NCI-H2029 treated with DMSO at 0.1 percent for 48 hours (cell line): ENCODE measurements at regions not wholly inside any gene's neighbourhood (a gene's known extent, or its start where the extent isn't known, plus 50 kb on each side); places are given as distances from the start of the nearest gene placed in this dataset.

Source experiments
- DNase-seq: peaks from one replicate; lab custom pipeline; 2025; lab: John Stamatoyannopoulos, UW

GRCh38 chr10:44854693-44855350 lies 56.3 kb upstream of the TMEM72 start:
- no peak for DNase-seq

GRCh38 chr10:44856696-44857095 lies 54.4 kb upstream of the TMEM72 start:
- no peak for DNase-seq

GRCh38 chr10:44857363-44858016 lies 53.6 kb upstream of the TMEM72 start:
- DNase-seq: no peak

- DNase-seq: no peak
Observed at GRCh38 chr10:44858017-44858371, 53.1 kb upstream of the TMEM72 start.

- DNase-seq: no peak
Observed at GRCh38 chr10:44858988-44859387, 52.1 kb upstream of the TMEM72 start.

- no peak for DNase-seq
Observed at GRCh38 chr10:44859546-44860285, 51.4 kb upstream of the TMEM72 start.

GRCh38 chr10:44860811-44861736 lies 50.1 kb upstream of the TMEM72 start:
- DNase-seq: no peak
